GF-D8 (cell line): ENCODE measurements at regions not wholly inside any gene's neighbourhood (a gene's known extent, or its start where the extent isn't known, plus 50 kb on each side); places are given as distances from the start of the nearest gene placed in this dataset.

Source experiments
- DNase-seq: peaks from one replicate; lab custom pipeline; 2025; lab: John Stamatoyannopoulos, UW

DNA sequence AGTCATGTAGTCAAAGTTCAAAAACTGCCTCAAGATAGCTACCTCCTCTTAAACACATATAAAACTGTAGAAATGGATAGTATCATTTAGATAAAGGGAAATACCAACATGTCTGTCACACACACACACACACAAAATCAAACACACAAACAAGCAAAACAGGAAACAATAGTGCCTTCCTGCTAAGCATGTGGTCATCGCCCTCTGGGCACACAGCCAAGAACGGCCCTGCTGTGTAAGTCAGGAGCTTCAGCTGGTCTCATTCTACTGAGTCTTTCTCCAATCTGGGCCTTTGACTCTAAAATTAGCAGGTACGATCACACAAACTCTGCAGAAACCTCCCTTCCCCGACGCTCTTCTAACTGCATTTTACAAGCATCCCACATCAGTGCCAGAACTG, 272.2 kb upstream of the CHRNA7 start:
- DNase-seq: no peak

DNA sequence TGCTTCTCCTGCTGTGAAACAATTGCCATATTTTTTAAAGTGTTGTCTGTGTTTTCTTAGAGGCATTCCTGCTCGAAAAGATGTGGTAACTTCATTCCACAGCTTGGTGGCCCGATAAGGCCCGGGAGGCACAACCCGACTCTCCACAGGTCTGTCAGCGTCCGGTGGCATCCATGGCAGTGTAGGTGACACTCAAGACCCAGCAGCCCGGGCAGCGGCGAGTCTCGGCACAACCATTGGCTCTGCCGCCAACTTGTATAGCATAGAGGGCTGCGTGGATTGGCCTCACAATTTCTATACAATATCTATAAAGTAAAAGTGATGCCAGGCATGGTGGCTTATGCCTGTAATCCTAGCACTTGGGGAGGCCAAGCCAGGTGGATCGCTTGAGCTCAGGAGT, 262.3 kb upstream of the CHRNA7 start:
- DNase-seq: no peak

DNA sequence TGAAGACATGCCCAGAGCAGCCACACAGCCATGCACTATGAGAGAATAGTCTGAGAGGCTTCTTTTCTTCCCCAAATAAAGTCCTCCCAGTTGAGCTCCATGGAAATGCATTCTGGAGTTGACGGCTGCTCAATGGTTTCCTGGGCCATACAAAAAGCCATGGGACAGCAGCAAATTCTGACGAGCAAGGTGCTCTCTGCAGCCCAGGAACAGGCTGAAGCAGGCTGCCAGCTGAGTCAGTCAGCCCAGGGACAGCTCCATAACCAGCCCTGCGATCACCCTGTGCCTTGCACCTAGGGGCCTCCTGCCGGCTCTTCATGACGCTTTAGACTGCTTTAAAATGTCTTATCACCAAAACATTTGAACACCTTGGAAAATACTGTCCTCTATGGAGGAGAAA, 256.3 kb upstream of the CHRNA7 start:
- no peak for DNase-seq

DNA sequence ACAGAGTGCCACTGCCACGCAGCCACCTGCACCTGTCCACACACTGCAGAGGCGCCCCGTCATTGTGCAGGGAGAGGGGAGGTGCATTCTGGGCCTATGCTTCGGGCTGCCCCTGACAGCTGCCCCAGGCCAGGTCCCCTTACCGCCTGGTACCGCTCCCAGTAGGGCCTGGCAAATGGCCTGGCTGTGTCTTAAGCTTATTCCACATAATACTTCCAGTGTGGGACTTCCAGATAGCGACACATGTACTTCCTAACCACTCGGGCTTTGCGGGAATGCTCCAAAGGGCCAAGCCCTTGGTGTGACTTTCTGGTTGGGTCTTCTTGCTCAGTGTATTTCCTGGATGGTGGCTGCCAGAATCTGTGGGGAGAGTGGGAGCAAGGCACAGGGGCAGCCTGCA, 254.3 kb upstream of the CHRNA7 start:
- no peak for DNase-seq

DNA sequence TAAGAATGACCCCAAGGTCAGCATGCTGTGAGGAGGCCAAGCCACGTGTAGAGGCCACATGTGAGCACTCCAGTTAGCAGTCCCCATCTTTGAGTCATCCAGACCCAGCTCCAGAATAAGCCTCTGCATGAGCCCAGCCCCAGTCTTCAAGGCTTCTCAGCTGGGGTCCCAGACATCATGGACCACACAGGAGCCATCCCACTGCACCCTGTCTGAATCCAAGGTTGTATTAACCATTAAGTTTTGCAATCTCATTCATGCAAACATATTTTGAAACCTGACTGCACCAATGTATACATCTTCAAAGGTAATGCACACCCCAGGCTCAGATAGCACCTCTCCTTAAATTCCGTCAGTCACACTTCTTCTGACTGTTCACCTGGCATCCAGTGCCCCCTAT, 249.1 kb upstream of the CHRNA7 start:
- DNase-seq: no peak

DNA sequence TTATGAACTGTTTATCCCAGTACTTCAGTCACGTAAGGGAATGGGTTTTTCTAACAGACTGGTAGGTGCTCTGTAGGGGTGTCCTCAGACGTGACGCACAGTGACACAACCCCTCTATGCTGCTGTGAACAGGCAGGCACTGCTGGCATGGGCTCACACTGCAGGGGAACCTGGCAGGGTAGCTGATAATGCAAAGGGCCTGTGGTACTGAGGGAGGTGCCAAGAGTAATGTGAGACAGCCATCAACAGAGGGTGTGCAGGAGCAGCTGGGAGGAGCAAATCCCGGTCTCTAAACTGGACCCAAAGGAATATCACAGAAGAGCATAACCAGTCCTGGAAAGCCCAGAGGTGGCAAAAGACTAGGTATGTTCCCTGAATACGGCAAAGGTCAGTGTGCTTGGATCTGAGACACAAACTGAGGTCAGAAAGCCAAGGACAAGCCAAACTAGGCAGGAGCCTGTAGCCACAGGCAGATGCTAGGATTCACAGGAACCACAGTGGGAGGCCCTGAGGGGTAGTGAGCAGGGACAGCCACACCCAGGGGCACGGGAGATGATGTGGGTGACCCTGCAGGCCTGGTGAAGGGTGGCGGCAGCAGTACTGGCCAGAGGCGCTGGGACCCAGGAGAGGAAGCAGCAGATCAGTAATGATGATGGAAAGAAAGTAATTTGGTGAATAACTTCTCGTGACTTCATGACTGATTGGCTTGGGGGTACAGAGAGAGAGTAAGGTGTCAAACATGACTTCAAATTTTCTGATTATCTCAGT, 248.1 kb upstream of the CHRNA7 start:
- no peak for DNase-seq

DNA sequence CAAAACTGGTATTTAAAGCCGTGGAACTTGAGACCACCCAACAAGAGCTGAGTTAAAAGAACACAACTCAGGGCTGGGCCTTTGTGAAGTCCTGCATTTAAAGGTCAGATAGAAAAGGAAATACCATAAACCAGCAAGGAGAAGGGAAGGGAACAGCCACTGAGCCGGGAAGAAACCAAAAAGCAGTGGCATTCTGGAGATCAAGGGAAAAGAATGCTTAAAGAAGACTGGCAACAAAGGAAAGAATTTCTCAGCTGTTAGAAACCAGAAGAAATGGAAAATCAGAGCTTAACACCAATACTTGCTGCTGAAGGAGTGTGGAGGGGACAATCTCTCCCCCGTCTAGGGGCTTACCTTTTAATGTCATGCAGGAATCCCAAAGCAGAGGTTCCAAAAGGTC, 247.4 kb upstream of the CHRNA7 start:
- DNase-seq: no peak

DNA sequence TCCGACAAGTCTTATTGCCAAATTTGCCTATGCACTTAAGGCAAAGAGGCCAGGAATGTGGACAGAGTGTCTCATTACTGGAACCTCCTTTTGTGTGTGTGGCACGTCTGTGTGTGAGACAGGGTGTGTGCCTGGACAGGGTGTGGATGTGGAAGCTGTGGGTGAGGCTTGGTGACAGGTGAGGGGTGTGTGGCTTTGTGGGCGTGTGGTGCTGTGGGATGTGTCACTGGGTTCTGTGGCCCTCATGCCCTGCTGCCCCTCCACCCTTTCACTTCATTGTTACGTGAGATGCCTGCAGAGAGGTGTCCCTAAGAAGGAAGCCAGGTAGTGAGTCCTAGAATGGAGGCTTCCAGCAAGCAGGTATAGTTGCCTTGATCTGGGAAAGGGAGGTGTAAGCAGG, 244.0 kb upstream of the CHRNA7 start:
- DNase-seq: no peak

DNA sequence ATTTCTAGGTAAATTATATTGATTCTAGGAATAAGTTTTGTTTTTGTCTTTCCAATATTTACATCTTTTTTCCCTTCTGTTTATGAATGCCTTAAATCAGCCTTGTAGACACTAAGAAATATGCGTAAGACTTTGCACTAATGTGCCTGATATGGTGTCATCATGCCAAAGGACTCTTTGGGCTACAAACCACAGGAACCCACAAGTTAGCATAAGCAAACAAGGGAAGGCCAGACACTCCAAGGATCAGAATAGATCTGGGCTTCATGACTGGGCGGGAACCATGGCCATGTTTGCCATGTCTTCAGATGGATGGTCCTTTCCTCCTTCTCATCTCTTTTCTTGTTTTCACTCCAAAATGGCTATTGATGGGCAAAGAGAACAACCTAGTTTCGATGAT, 242.2 kb upstream of the CHRNA7 start:
- no peak for DNase-seq

DNA sequence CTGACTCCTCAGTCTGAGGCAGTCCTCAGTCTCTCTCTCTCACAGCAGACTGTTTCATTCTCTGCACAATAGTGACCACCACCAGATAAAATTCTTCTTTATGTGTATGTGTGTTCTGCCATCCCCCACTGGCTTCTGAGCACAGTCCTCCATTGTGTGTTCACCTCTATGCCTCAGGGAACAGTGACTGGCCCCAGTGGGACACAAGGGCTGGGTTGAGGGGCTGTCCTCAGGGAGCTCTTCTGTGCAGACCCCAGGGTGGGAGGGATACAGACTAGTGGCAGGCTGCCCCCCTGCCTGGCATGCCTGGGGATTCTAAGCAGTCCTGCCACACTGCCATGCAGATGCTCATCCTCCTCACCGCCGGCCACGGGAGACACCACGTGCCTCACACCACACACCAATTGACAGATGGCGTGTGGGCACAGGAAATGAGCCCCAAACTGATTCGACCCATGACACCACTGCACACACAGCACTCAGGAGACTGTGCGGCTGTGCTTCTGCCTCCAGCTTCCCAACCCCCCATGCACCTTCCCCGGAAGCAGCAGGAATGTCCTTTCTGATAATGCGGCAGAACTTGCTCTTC, 237.6 kb upstream of the CHRNA7 start:
- no peak for DNase-seq

DNA sequence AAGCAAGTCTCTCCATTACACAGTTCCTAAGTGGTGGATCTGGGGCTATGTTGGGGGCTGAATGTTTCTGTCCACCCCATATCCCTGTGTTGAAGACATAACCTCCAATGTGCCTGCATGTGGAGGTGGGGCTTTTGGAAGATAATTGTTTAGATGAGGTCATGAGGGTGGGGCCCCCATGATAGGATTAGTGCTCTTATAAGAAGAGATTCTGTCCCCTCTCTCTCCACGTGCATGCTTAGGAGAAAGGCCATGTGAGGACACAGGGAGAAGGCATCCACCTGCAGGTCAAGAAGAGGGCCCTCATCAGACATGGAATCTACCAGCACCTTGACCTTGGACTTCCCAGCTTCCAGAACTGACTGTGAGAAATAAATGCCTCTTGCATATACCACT, 231.0 kb upstream of the CHRNA7 start:
- DNase-seq: no peak

DNA sequence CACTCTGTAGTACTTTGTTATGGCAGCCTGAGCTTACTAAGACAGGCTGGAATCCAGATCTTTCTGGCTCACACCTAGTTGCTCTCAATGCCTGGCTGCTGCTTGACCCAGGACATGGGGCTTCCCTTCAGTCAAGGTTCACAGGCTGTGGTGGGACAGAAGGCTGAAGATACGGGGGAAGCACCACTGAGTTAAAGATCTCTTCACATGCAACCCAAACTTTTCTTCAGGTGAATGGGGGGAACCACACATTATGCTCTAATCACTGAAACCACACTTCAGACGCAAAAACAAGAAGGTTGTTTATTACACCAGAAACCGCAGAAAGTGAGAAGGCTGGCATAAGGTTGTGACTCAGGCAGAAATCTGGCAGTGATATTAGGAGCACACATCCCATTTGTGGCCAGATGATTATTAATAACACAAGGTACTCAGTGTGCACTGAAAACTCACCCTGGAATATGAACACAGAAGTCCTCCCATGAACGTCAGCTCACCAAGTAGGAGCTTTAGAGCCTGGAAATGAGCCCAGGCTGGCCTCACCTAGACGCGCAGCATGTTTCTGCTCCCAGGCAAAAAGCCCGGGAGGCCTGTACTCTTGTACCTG, 230.5 kb upstream of the CHRNA7 start:
- no peak for DNase-seq

DNA sequence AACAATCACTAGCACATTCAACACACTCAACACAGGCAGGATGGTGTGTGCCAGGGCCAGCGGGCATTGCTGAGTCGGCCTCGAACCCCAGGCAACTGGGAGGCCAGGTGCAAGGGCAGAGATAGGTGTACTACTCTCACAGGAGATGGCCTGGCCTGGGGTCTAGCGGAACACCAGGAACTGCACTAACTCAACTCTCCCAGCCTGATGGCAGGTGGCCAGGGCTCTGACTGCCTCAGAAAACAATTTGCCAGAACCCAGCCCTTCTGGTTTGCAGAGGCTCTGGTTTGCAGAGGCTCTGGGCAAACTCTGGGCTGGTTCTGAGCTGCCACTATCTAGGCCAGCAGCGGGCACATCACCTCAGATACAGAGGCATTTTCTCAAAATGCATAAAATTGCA, 229.2 kb upstream of the CHRNA7 start:
- DNase-seq: no peak

DNA sequence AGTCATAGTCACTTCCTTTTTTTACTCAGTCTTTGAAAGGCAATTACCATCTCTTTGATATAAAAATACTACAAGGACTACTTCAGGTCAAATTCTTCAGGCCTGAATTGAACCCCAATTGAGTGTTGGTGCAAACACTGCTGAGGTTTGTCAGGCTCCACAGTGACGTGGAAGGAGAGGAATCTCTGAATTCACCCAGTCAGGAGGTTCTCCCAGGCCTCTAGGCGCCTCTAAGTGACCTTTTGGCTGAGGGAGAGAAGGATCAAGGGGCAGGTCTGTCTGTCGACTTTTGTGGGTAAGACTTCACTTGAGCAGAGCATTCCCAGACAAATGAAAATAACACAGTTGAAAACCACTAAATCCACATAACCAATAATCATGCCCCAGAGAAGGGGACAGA, 227.6 kb upstream of the CHRNA7 start:
- no peak for DNase-seq

DNA sequence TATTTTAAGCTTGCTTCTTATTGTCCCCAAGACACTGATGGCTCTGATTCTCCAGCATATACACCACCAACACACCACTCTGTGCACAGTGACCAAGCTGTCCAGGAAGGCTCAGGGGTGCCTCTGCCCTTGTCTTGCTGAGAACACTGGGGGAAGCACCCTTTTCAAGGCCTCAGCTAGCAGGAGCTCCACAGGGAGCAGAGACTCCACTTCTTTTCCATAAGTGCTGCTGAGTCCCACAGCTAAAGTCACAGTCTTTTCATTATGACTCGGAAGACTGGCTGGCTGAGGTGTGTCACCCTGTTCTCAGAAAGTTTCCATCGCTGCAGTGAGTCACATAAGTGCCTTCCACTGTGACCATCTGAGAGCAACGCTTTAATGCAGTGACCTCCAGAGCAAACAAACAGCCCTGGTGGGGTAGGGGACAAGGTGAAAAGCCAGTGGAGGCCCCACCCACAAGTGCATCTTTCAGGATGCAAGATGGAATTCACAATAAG, 226.9 kb upstream of the CHRNA7 start:
- no peak for DNase-seq

DNA sequence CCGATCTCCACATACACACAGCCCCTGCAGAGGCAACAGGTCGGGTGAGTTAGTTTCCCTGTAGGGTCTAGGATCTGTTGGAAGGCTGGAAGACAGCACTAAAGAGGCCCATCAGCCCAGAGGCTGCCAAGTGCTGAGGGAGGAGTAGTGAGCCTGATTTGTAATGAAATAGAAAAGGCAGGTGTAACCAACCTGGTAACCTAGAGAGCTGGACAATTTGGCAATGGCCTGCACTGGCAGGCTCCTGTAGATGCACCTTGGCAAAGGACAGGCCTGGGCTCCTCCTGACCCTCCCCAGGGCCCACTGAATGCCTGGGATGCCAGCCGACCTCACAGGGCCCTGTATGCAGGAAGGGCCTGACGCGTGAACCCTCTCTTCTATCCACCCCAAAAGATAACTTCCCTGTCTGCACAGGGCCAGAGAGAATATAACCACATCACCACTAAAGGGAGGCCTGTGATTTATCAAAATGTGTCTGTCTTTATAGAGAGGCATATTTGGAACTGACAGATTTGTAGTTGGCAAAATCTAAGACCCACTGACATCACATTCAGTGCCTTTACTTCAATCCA, 225.1 kb upstream of the CHRNA7 start:
- DNase-seq: no peak

DNA sequence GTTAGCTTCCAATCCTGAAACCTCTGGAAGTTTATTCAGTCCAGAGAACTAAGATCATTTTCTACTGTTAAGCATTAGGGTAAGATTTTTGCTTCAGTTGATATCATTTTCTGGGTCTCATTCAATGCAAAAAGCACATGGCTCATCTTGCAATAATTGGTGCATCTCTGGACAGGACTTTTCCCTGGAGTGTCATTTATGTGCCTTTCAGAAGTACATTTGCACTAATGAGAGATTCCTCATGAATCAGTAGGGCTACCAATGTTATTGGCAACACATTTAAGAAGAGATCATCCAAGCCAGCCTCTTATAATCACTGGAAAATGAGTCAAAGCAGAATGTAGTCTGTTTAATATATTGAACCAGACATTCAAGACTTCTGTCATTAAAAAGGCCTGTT, 224.2 kb upstream of the CHRNA7 start:
- no peak for DNase-seq

DNA sequence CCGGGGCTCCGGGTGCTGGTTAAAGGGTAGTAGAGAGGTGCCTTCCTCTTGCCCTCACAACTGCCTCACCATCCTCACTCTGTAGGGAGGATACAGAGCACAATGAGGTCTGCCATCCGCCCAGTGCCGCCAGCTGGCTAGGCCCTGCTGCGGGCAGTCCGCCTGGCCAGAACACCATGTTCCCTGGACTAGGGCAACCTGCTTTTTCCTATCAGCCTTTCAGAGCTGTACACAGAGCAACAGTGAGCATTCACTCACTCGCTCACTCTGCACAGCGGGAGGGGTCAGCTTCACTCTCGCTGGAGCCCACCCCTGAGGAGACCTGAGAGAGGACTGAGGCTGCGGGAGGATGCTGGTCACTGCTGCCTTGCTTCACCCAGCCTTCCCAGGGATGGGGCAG, 218.7 kb upstream of the CHRNA7 start:
- DNase-seq: no peak

DNA sequence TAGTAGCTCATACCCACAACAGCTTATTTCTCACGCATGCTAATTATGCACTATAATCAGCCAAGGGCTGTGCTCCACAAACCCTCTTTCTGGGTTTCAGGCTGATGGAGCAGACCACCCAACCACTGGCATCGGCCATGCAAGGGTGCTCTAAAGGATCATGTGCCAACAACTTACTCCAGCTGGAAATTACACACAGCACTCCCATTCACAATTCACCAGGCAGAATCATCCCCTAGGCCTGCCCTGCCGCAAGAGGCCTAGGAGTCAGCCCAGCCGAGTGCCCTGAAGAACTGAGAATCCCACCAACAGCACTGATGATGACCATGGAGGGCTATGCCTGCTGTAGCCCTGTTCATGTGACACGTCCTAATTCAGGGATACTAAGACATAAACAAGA, 216.2 kb upstream of the CHRNA7 start:
- DNase-seq: no peak

DNA sequence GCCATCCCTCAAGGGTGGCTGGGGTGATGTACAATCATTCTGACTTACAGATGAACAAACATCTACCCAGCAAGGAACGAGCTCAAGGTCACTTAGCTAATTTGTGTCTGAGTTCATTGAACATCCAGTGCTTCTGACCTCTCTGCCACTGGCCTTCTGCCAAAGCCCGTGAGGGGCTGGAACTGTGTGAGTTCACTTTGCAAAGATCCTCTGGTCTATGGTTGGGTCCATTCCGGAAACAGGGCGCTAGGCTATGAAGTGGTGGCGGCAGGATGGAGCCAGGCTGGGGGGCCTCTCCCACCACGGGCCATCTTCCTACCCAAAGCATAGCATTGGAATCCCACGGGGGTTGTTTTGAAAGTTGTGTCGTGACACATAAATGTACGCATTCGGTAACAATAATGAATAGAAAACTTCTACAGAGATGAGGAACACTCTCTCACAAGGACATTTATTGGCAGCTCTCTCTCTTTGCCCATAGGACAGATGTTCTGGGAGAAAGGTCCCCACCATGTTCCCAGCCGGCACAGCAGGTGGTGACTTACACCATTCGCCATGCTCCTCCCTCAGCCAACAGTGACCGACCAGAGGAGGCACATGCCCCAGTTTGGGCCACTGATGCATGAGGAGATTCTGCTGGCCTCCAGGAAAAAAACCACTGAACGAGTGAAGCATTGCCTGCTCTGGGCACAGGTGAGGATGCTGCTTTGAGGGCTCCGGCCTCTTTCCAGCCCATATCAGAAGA, 214.7 kb upstream of the CHRNA7 start:
- no peak for DNase-seq

DNA sequence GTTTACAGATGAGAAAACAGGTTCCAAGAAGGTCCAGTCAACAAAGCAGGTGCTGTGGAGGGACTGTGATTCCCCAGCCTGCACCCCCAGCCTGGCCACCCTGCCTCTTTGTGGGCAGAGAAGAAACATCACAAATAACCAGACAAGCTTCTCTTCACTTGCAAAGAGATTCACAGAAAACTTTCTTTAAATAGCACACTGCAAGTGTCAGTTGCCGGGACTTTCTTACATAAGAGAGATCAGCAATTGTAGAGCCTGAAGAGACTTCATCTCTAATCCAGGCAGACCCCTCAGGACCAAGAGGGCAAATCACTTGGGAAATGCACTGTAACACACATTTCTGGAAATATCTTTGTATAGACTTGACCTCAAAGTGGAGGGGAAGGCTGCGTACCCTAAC, 207.9 kb upstream of the CHRNA7 start:
- DNase-seq: no peak

DNA sequence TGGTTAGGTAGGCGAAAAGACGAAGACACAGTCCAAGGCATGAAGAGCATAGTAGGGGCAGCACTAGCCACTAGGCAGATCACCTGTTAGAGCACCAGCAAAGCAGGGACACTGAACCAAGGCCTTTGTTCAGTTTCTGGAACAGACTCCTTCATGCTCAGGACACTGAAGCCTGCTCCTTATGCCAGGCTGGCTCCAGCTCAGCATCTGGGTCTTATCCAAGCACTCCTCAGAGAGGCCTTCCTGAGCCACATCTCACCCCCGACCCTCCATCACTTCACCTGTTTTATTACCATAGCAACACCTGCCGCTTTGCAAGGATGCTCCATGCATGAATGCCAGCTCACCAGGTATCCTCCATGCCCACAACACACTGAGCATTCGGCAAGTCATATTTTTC, 206.3 kb upstream of the CHRNA7 start:
- DNase-seq: no peak

DNA sequence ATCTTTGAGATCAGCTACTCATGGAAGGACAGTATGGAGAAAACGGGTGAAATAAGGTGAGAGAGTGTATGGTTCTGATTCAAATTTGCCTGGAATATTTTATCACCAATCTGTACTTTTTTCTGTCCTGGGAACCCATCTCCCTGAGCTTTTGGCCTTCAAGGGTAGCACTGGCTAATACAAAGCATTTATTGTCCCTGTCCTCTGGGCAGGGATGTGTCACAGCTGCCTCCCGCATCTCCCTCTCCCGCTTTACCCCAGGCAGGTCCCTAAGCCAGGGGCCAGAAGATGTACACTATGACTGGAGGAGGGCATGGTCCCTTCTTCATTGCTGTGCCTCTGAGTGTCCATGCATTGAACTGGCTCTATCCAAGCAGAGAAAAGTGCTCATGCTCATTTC, 201.7 kb upstream of the CHRNA7 start:
- DNase-seq: no peak
